ENCODE measurements at regions not wholly inside any gene's neighbourhood (a gene's known extent, or its start where the extent isn't known, plus 50 kb on each side); places are given as distances from the start of the nearest gene placed in this dataset.

DNA sequence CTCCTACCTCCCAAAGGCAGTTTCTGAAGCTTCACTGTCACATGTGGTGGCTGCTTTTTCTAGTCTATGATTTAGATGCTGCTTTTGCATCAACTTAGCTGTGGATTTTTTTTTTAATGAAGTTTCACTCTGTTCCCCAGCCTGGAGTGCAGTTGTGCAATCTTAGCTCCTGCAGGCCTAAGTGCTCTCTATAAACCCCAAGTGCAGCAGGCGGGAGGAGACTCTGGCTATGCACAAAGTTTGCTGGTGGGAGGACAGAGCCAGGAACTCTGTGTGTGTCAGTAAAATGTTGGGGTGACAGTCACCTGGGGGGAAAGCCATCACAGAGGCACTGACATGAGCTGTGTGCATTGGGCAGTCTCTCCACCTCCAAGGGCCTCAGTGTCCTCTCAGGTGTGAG, 138.8 kb upstream of the FAM20C start:
- Histone ChIP-seq H3K27ac (no peak overlapping the region), H3K9me3 (no peaks in the 10 kb centered on the region), H3K4me2 (no peak overlapping the region), H3K4me3 (no peak overlapping the region), H3K4me1 (no peaks in the 10 kb centered on the region)
- 91% methylated on average over 1 of the region's 1 CpG for WGBS (ENCODE audit: missing lambda C conversion rate)
- POLR2A ChIA-PET = no interaction called here
- CTCF ChIA-PET = interaction anchor here (1.2 kb wide), 1 partner anchor 11 kb away, joined by 4 read pairs; no protein-coding TSS in a partner anchor
- no peak for FAIRE-seq
- no peak for TF ChIP-seq RFX5 (IDR thresholded peaks at IDR 0.05)
- no peak for TF ChIP-seq PBX3 (IDR thresholded peaks at IDR 0.05)
- TF ChIP-seq, protein P1, sequence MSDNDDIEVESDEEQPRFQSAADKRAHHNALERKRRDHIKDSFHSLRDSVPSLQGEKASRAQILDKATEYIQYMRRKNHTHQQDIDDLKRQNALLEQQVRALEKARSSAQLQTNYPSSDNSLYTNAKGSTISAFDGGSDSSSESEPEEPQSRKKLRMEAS (IDR thresholded peaks at IDR 0.05) = no peak
- TF ChIP-seq NFE2L2 (conservative IDR thresholded peaks at IDR 0.05; ENCODE audit: low read length) = no peak
- TF ChIP-seq HOXB5 (CRISPR knock-in tag; IDR thresholded peaks at IDR 0.05) = no peak
- TF ChIP-seq, protein P2, sequence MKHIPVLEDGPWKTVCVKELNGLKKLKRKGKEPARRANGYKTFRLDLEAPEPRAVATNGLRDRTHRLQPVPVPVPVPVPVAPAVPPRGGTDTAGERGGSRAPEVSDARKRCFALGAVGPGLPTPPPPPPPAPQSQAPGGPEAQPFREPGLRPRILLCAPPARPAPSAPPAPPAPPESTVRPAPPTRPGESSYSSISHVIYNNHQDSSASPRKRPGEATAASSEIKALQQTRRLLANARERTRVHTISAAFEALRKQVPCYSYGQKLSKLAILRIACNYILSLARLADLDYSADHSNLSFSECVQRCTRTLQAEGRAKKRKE (CRISPR knock-in tag; IDR thresholded peaks at IDR 0.05; ENCODE audit: low read depth) = no peak
- TF ChIP-seq FOSL2 (IDR thresholded peaks at IDR 0.05) = no peak
- TF ChIP-seq FOSL2 (CRISPR knock-in tag; IDR thresholded peaks at IDR 0.05) = no peak
- TF ChIP-seq NPAS2 (CRISPR knock-in tag; IDR thresholded peaks at IDR 0.05; ENCODE audit: borderline replicate concordance) = no peak
- TF ChIP-seq RARB (CRISPR knock-in tag; IDR thresholded peaks at IDR 0.05) = no peak
- TF ChIP-seq HES2 (IDR thresholded peaks at IDR 0.05) = no peak
- no peak for TF ChIP-seq CTCF (IDR thresholded peaks at IDR 0.05)
- TF ChIP-seq HOXB13 (CRISPR knock-in tag; IDR thresholded peaks at IDR 0.05; ENCODE audit: low read depth) = no peak
- no peak for ATAC-seq
- DNase-seq (ENCODE audit: low read depth in 1 of 2, low spot score in 1 of 2) = no peak

GRCh38 chr7:54615-55014, 137.8 kb upstream of the FAM20C start:
- ChIA-PET POLR2A (no interaction called here), CTCF (interaction anchor here (1.1 to 1.2 kb wide), 2 partner anchors 10 to 13 kb away, joined by 3 to 5 read pairs; no protein-coding TSS in a partner anchor)
- TF ChIP-seq ELK1 (IDR thresholded peaks at IDR 0.05; ENCODE audit: low read depth, low read length) (no peak), HES2 (IDR thresholded peaks at IDR 0.05) (no peak), HOXB13 (CRISPR knock-in tag; IDR thresholded peaks at IDR 0.05; ENCODE audit: low read depth) (no peak), RARB (CRISPR knock-in tag; IDR thresholded peaks at IDR 0.05) (no peak), RNF2 (IDR thresholded peaks at IDR 0.05; ENCODE audit: borderline replicate concordance, low read depth) (no peak), NFE2L2 (conservative IDR thresholded peaks at IDR 0.05; ENCODE audit: low read length) (no peak), CEBPB (IDR thresholded peaks at IDR 0.05) (no peak), FOSL2 (IDR thresholded peaks at IDR 0.05) (no peak), FOSL2 (CRISPR knock-in tag; IDR thresholded peaks at IDR 0.05) (no peak), RFX5 (IDR thresholded peaks at IDR 0.05) (no peak), NR3C1 (IDR thresholded peaks at IDR 0.05) (no peak), POLR2AphosphoS2 (conservative IDR thresholded peaks at IDR 0.05; ENCODE audit: low read length) (no peak), ZNF302 (CRISPR knock-in tag; IDR thresholded peaks at IDR 0.05) (no peak), HOXA7 (CRISPR knock-in tag; IDR thresholded peaks at IDR 0.05) (no peak), HMGXB4 (CRISPR knock-in tag; IDR thresholded peaks at IDR 0.05; ENCODE audit: borderline replicate concordance) (no peak), CBX8 (IDR thresholded peaks at IDR 0.05) (no peak), JUN (IDR thresholded peaks at IDR 0.05) (no peak)
- 55% methylated on average over 3 of the region's 6 CpGs for WGBS (ENCODE audit: missing lambda C conversion rate)
- no peak for FAIRE-seq
- ATAC-seq = no peak
- no peak for DNase-seq (ENCODE audit: low read depth in 1 of 2, low spot score in 1 of 2)
- no peak overlapping the region for H3K27ac ChIP-seq
- H3K4me1 ChIP-seq = no peaks in the 10 kb centered on the region
- no peak overlapping the region for H3K4me2 ChIP-seq
- H3K9me3 ChIP-seq = no peaks in the 10 kb centered on the region
- no peak overlapping the region for H3K4me3 ChIP-seq
